ENCODE measurements at regions not wholly inside any gene's neighbourhood (a gene's known extent, or its start where the extent isn't known, plus 50 kb on each side); places are given as distances from the start of the nearest gene placed in this dataset.
"Not testable (repeated sequence)": the region's sequence is repeated elsewhere in the genome, so short reads cannot be mapped to it uniquely, and the experiment has no call there.

GRCh38 chr12:87444039-87444438 lies 585.2 kb downstream of the C12orf50 start:
- no peak overlapping the region for H3K27ac ChIP-seq (ENCODE audit: insufficient read depth, low read depth, low read length, poor library complexity, severe bottlenecking)
- 93 to 96% methylated on average over 4 of the region's 4 CpGs for WGBS, 2 experiments
- no peaks in the 10 kb centered on the region for H3K27me3 ChIP-seq (ENCODE audit: control insufficient read depth, insufficient read depth, low read length, poor library complexity, severe bottlenecking)
- no peaks in the 10 kb centered on the region for H3K36me3 ChIP-seq (ENCODE audit: control insufficient read depth, insufficient read depth, low read length)
- H3K4me1 ChIP-seq (ENCODE audit: control insufficient read depth, insufficient read depth, low read length) = no peaks in the 10 kb centered on the region
- H3K9me3 ChIP-seq (ENCODE audit: control insufficient read depth, low read length) = no peaks in the 10 kb centered on the region
- H3K4me3 ChIP-seq (ENCODE audit: insufficient read depth, low read depth, low read length) = no peak overlapping the region

- Histone ChIP-seq H3K4me1 (ENCODE audit: control insufficient read depth, insufficient read depth, low read length) (no peaks in the 10 kb centered on the region), H3K9me3 (ENCODE audit: control insufficient read depth, low read length) (no peaks in the 10 kb centered on the region), H3K27ac (ENCODE audit: insufficient read depth, low read depth, low read length, poor library complexity, severe bottlenecking) (no peak overlapping the region), H3K4me3 (ENCODE audit: insufficient read depth, low read depth, low read length) (no peak overlapping the region), H3K36me3 (ENCODE audit: control insufficient read depth, insufficient read depth, low read length) (no peaks in the 10 kb centered on the region), H3K27me3 (ENCODE audit: control insufficient read depth, insufficient read depth, low read length, poor library complexity, severe bottlenecking) (no peaks in the 10 kb centered on the region)
- 87 to 99% methylated on average over 3 of the region's 3 CpGs for WGBS, 2 experiments
Observed at GRCh38 chr12:87441511-87441910, 587.7 kb downstream of the C12orf50 start.

GRCh38 chr12:87439990-87440827 lies 589.0 kb downstream of the C12orf50 start:
- H3K4me1 ChIP-seq (ENCODE audit: control insufficient read depth, insufficient read depth, low read length) = no peaks in the 10 kb centered on the region
- no peak overlapping the region for H3K27ac ChIP-seq (ENCODE audit: insufficient read depth, low read depth, low read length, poor library complexity, severe bottlenecking)
- H3K36me3 ChIP-seq (ENCODE audit: control insufficient read depth, insufficient read depth, low read length) = no peaks in the 10 kb centered on the region
- no peaks in the 10 kb centered on the region for H3K9me3 ChIP-seq (ENCODE audit: control insufficient read depth, low read length)
- 42 to 47% methylated on average over 2 of the region's 2 CpGs for WGBS, 2 experiments
- H3K27me3 ChIP-seq (ENCODE audit: control insufficient read depth, insufficient read depth, low read length, poor library complexity, severe bottlenecking) = no peaks in the 10 kb centered on the region
- no peak overlapping the region for H3K4me3 ChIP-seq (ENCODE audit: insufficient read depth, low read depth, low read length)

- H3K9me3 ChIP-seq (ENCODE audit: control insufficient read depth, low read length) = no peaks in the 10 kb centered on the region
- no peak overlapping the region for H3K4me3 ChIP-seq (ENCODE audit: insufficient read depth, low read depth, low read length)
- H3K27me3 ChIP-seq (ENCODE audit: control insufficient read depth, insufficient read depth, low read length, poor library complexity, severe bottlenecking) = no peaks in the 10 kb centered on the region
- H3K4me1 ChIP-seq (ENCODE audit: control insufficient read depth, insufficient read depth, low read length) = no peaks in the 10 kb centered on the region
- no peaks in the 10 kb centered on the region for H3K36me3 ChIP-seq (ENCODE audit: control insufficient read depth, insufficient read depth, low read length)
- H3K27ac ChIP-seq (ENCODE audit: insufficient read depth, low read depth, low read length, poor library complexity, severe bottlenecking) = no peak overlapping the region
Observed at GRCh38 chr12:87430444-87430843, 598.8 kb downstream of the C12orf50 start.

- Histone ChIP-seq H3K27ac (ENCODE audit: insufficient read depth, low read depth, low read length, poor library complexity, severe bottlenecking) (no peak overlapping the region), H3K4me1 (ENCODE audit: control insufficient read depth, insufficient read depth, low read length) (no peaks in the 10 kb centered on the region), H3K36me3 (ENCODE audit: control insufficient read depth, insufficient read depth, low read length) (no peaks in the 10 kb centered on the region), H3K27me3 (ENCODE audit: control insufficient read depth, insufficient read depth, low read length, poor library complexity, severe bottlenecking) (no peaks in the 10 kb centered on the region), H3K9me3 (ENCODE audit: control insufficient read depth, low read length) (no peaks in the 10 kb centered on the region), H3K4me3 (ENCODE audit: insufficient read depth, low read depth, low read length) (no peak overlapping the region)
- WGBS, 2 experiments = 91 to 97% methylated on average over 1 of the region's 1 CpG
Observed at GRCh38 chr12:87428701-87429277, 600.4 kb downstream of the C12orf50 start.

- no peak overlapping the region for H3K4me3 ChIP-seq (ENCODE audit: insufficient read depth, low read depth, low read length)
- no peaks in the 10 kb centered on the region for H3K4me1 ChIP-seq (ENCODE audit: control insufficient read depth, insufficient read depth, low read length)
- H3K9me3 ChIP-seq (ENCODE audit: control insufficient read depth, low read length) = no peaks in the 10 kb centered on the region
- no peaks in the 10 kb centered on the region for H3K27me3 ChIP-seq (ENCODE audit: control insufficient read depth, insufficient read depth, low read length, poor library complexity, severe bottlenecking)
- H3K27ac ChIP-seq (ENCODE audit: insufficient read depth, low read depth, low read length, poor library complexity, severe bottlenecking) = no peak overlapping the region
- no peaks in the 10 kb centered on the region for H3K36me3 ChIP-seq (ENCODE audit: control insufficient read depth, insufficient read depth, low read length)
- 100% methylated on average over 1 of the region's 1 CpG for WGBS, 2 experiments
Observed at GRCh38 chr12:87427770-87428169, 601.4 kb downstream of the C12orf50 start.

- Histone ChIP-seq H3K27ac (ENCODE audit: insufficient read depth, low read depth, low read length, poor library complexity, severe bottlenecking) (no peak overlapping the region), H3K4me3 (ENCODE audit: insufficient read depth, low read depth, low read length) (no peak overlapping the region), H3K4me1 (ENCODE audit: control insufficient read depth, insufficient read depth, low read length) (no peaks in the 10 kb centered on the region), H3K9me3 (ENCODE audit: control insufficient read depth, low read length) (no peaks in the 10 kb centered on the region), H3K27me3 (ENCODE audit: control insufficient read depth, insufficient read depth, low read length, poor library complexity, severe bottlenecking) (no peaks in the 10 kb centered on the region), H3K36me3 (ENCODE audit: control insufficient read depth, insufficient read depth, low read length) (no peaks in the 10 kb centered on the region)
- 89 to 96% methylated on average over 2 of the region's 2 CpGs for WGBS, 2 experiments
Observed at GRCh38 chr12:87425942-87426554, 603.2 kb downstream of the C12orf50 start.

- H3K4me1 ChIP-seq (ENCODE audit: control insufficient read depth, insufficient read depth, low read length); H3K4me3 ChIP-seq (ENCODE audit: insufficient read depth, low read depth, low read length); H3K27ac ChIP-seq (ENCODE audit: insufficient read depth, low read depth, low read length, poor library complexity, severe bottlenecking); H3K36me3 ChIP-seq (ENCODE audit: control insufficient read depth, insufficient read depth, low read length); H3K27me3 ChIP-seq (ENCODE audit: control insufficient read depth, insufficient read depth, low read length, poor library complexity, severe bottlenecking); H3K9me3 ChIP-seq (ENCODE audit: control insufficient read depth, low read length): not testable (repeated sequence)
- 96 to 99% methylated on average over 2 of the region's 2 CpGs for whole genome bisulfite sequencing, 2 experiments
Observed at GRCh38 chr12:87421233-87421632, 608.0 kb downstream of the C12orf50 start.

- H3K36me3 ChIP-seq (ENCODE audit: control insufficient read depth, insufficient read depth, low read length) = no peaks in the 10 kb centered on the region
- H3K27ac ChIP-seq (ENCODE audit: insufficient read depth, low read depth, low read length, poor library complexity, severe bottlenecking) = no peak overlapping the region
- no peaks in the 10 kb centered on the region for H3K27me3 ChIP-seq (ENCODE audit: control insufficient read depth, insufficient read depth, low read length, poor library complexity, severe bottlenecking)
- H3K4me1 ChIP-seq (ENCODE audit: control insufficient read depth, insufficient read depth, low read length) = no peaks in the 10 kb centered on the region
- no peak overlapping the region for H3K4me3 ChIP-seq (ENCODE audit: insufficient read depth, low read depth, low read length)
- 88 to 96% methylated on average over 1 to 2 of the region's 2 CpGs for WGBS, 2 experiments
- no peaks in the 10 kb centered on the region for H3K9me3 ChIP-seq (ENCODE audit: control insufficient read depth, low read length)
Observed at GRCh38 chr12:87413784-87414183, 615.4 kb downstream of the C12orf50 start.

GRCh38 chr12:87406926-87407325 lies 622.3 kb downstream of the C12orf50 start:
- 91 to 100% methylated on average over 1 of the region's 1 CpG for WGBS, 2 experiments
- Histone ChIP-seq H3K27me3 (ENCODE audit: control insufficient read depth, insufficient read depth, low read length, poor library complexity, severe bottlenecking) (no peaks in the 10 kb centered on the region), H3K4me3 (ENCODE audit: insufficient read depth, low read depth, low read length) (no peak overlapping the region), H3K27ac (ENCODE audit: insufficient read depth, low read depth, low read length, poor library complexity, severe bottlenecking) (no peak overlapping the region), H3K36me3 (ENCODE audit: control insufficient read depth, insufficient read depth, low read length) (no peaks in the 10 kb centered on the region), H3K9me3 (ENCODE audit: control insufficient read depth, low read length) (no peaks in the 10 kb centered on the region), H3K4me1 (ENCODE audit: control insufficient read depth, insufficient read depth, low read length) (no peaks in the 10 kb centered on the region)

Data from ectodermal cell (in vitro differentiated cells).